ENCODE measurements at regions not wholly inside any gene's neighbourhood (a gene's known extent, or its start where the extent isn't known, plus 50 kb on each side); places are given as distances from the start of the nearest gene placed in this dataset.

- H3K9me3 ChIP-seq (ENCODE audit: insufficient read depth, low read depth, low read length) = no peaks in the 10 kb centered on the region
- H3K36me3 ChIP-seq (ENCODE audit: insufficient read depth, low read depth, low read length) = no peaks in the 10 kb centered on the region
- H3K4me3 ChIP-seq (ENCODE audit: low read length) = no peak overlapping the region
- no peaks in the 10 kb centered on the region for H3K27me3 ChIP-seq (ENCODE audit: insufficient read depth, low read length)
- no peak overlapping the region for H3K27ac ChIP-seq (ENCODE audit: low read length)
- no peak overlapping the region for H3K9ac ChIP-seq (ENCODE audit: low read depth, low read length)
- no peaks in the 10 kb centered on the region for H3K4me1 ChIP-seq (ENCODE audit: insufficient read depth, low read length)
Observed at GRCh38 chr6:114595186-114595585, 252.4 kb upstream of the HS3ST5 start.

GRCh38 chr6:114592506-114592905 is 249.7 kb upstream of the HS3ST5 start:
- H3K9ac ChIP-seq (ENCODE audit: low read depth, low read length) = no peak overlapping the region
- no peaks in the 10 kb centered on the region for H3K36me3 ChIP-seq (ENCODE audit: insufficient read depth, low read depth, low read length)
- no peaks in the 10 kb centered on the region for H3K4me1 ChIP-seq (ENCODE audit: insufficient read depth, low read length)
- H3K27me3 ChIP-seq (ENCODE audit: insufficient read depth, low read length) = no peaks in the 10 kb centered on the region
- H3K9me3 ChIP-seq (ENCODE audit: insufficient read depth, low read depth, low read length) = no peaks in the 10 kb centered on the region
- H3K27ac ChIP-seq (ENCODE audit: low read length) = no peak overlapping the region
- H3K4me3 ChIP-seq (ENCODE audit: low read length) = no peak overlapping the region

- Histone ChIP-seq H3K4me1 (ENCODE audit: insufficient read depth, low read length) (no peaks in the 10 kb centered on the region), H3K4me3 (ENCODE audit: low read length) (no peak overlapping the region), H3K9ac (ENCODE audit: low read depth, low read length) (no peak overlapping the region), H3K9me3 (ENCODE audit: insufficient read depth, low read depth, low read length) (peaks cover 18% of the 10 kb centered on the region; the same call in 1 of the 2 replicates), H3K36me3 (ENCODE audit: insufficient read depth, low read depth, low read length) (no peaks in the 10 kb centered on the region), H3K27ac (ENCODE audit: low read length) (no peak overlapping the region), H3K27me3 (ENCODE audit: insufficient read depth, low read length) (no peaks in the 10 kb centered on the region)
Observed at GRCh38 chr6:114588726-114589125, 245.9 kb upstream of the HS3ST5 start.

- H3K27me3 ChIP-seq (ENCODE audit: insufficient read depth, low read length) = no peaks in the 10 kb centered on the region
- peaks cover 18% of the 10 kb centered on the region for H3K9me3 ChIP-seq (ENCODE audit: insufficient read depth, low read depth, low read length)
- no peak overlapping the region for H3K9ac ChIP-seq (ENCODE audit: low read depth, low read length)
- no peaks in the 10 kb centered on the region for H3K36me3 ChIP-seq (ENCODE audit: insufficient read depth, low read depth, low read length)
- no peak overlapping the region for H3K27ac ChIP-seq (ENCODE audit: low read length)
- H3K4me3 ChIP-seq (ENCODE audit: low read length) = no peak overlapping the region
- H3K4me1 ChIP-seq (ENCODE audit: insufficient read depth, low read length) = no peaks in the 10 kb centered on the region
Observed at GRCh38 chr6:114586298-114586697, 243.5 kb upstream of the HS3ST5 start.

GRCh38 chr6:114581293-114581692 is 238.5 kb upstream of the HS3ST5 start:
- H3K36me3 ChIP-seq (ENCODE audit: insufficient read depth, low read depth, low read length) = no peaks in the 10 kb centered on the region
- no peak overlapping the region for H3K27ac ChIP-seq (ENCODE audit: low read length)
- H3K4me1 ChIP-seq (ENCODE audit: insufficient read depth, low read length) = peaks cover 8% of the 10 kb centered on the region

GRCh38 chr6:114580882-114581281 is 238.1 kb upstream of the HS3ST5 start:
- no peak overlapping the region for H3K27ac ChIP-seq (ENCODE audit: low read length)
- no peak overlapping the region for H3K9ac ChIP-seq (ENCODE audit: low read depth, low read length)
- peaks cover 8% of the 10 kb centered on the region for H3K4me1 ChIP-seq (ENCODE audit: insufficient read depth, low read length)

More at GRCh38 chr6:114581293-114581692, 238.5 kb upstream of the HS3ST5 start:
- peaks cover 9% of the 10 kb centered on the region; the same call in 1 of the 2 replicates for H3K27me3 ChIP-seq (ENCODE audit: insufficient read depth, low read length)
- no peak overlapping the region for H3K9ac ChIP-seq (ENCODE audit: low read depth, low read length)
- peaks cover 11% of the 10 kb centered on the region for H3K9me3 ChIP-seq (ENCODE audit: insufficient read depth, low read depth, low read length)
- no peak overlapping the region for H3K4me3 ChIP-seq (ENCODE audit: low read length)

GRCh38 chr6:114579486-114579885 is 236.7 kb upstream of the HS3ST5 start:
- Histone ChIP-seq H3K36me3 (ENCODE audit: insufficient read depth, low read depth, low read length) (no peaks in the 10 kb centered on the region), H3K4me3 (ENCODE audit: low read length) (no peak overlapping the region), H3K4me1 (ENCODE audit: insufficient read depth, low read length) (peaks cover 8% of the 10 kb centered on the region), H3K9me3 (ENCODE audit: insufficient read depth, low read depth, low read length) (no peaks in the 10 kb centered on the region; the same call in 1 of the 2 replicates), H3K9ac (ENCODE audit: low read depth, low read length) (no peak overlapping the region), H3K27ac (ENCODE audit: low read length) (no peak overlapping the region), H3K27me3 (ENCODE audit: insufficient read depth, low read length) (peaks cover 9% of the 10 kb centered on the region; the same call in 1 of the 2 replicates)

More at GRCh38 chr6:114580882-114581281, 238.1 kb upstream of the HS3ST5 start:
- Histone ChIP-seq H3K27me3 (ENCODE audit: insufficient read depth, low read length) (peaks cover 9% of the 10 kb centered on the region; the same call in 1 of the 2 replicates), H3K4me3 (ENCODE audit: low read length) (no peak overlapping the region), H3K36me3 (ENCODE audit: insufficient read depth, low read depth, low read length) (no peaks in the 10 kb centered on the region), H3K9me3 (ENCODE audit: insufficient read depth, low read depth, low read length) (peaks cover 7% of the 10 kb centered on the region)

- H3K4me1 ChIP-seq (ENCODE audit: insufficient read depth, low read length) = peaks cover 8% of the 10 kb centered on the region
- no peak overlapping the region for H3K4me3 ChIP-seq (ENCODE audit: low read length)
- no peak overlapping the region for H3K9ac ChIP-seq (ENCODE audit: low read depth, low read length)
- no peak overlapping the region for H3K27ac ChIP-seq (ENCODE audit: low read length)
- no peaks in the 10 kb centered on the region for H3K9me3 ChIP-seq (ENCODE audit: insufficient read depth, low read depth, low read length)
- H3K27me3 ChIP-seq (ENCODE audit: insufficient read depth, low read length) = peaks cover 9% of the 10 kb centered on the region; the same call in 1 of the 2 replicates
- no peaks in the 10 kb centered on the region for H3K36me3 ChIP-seq (ENCODE audit: insufficient read depth, low read depth, low read length)
Observed at GRCh38 chr6:114577109-114577508, 234.3 kb upstream of the HS3ST5 start.

GRCh38 chr6:114576330-114576729 is 233.5 kb upstream of the HS3ST5 start:
- no peak overlapping the region for H3K27ac ChIP-seq (ENCODE audit: low read length)

GRCh38 chr6:114569669-114570068 is 226.8 kb upstream of the HS3ST5 start:
- Histone ChIP-seq H3K27me3 (ENCODE audit: insufficient read depth, low read length) (no peaks in the 10 kb centered on the region), H3K4me1 (ENCODE audit: insufficient read depth, low read length) (peaks cover 9% of the 10 kb centered on the region; the same call in 1 of the 2 replicates), H3K9me3 (ENCODE audit: insufficient read depth, low read depth, low read length) (peaks cover 4% of the 10 kb centered on the region; the same call in 1 of the 2 replicates), H3K4me3 (ENCODE audit: low read length) (no peak overlapping the region), H3K9ac (ENCODE audit: low read depth, low read length) (no peak overlapping the region), H3K36me3 (ENCODE audit: insufficient read depth, low read depth, low read length) (no peaks in the 10 kb centered on the region), H3K27ac (ENCODE audit: low read length) (no peak overlapping the region)

More at GRCh38 chr6:114576330-114576729, 233.5 kb upstream of the HS3ST5 start:
- Histone ChIP-seq H3K36me3 (ENCODE audit: insufficient read depth, low read depth, low read length) (no peaks in the 10 kb centered on the region), H3K4me1 (ENCODE audit: insufficient read depth, low read length) (peaks cover 8% of the 10 kb centered on the region), H3K9ac (ENCODE audit: low read depth, low read length) (no peak overlapping the region), H3K4me3 (ENCODE audit: low read length) (no peak overlapping the region), H3K9me3 (ENCODE audit: insufficient read depth, low read depth, low read length) (no peaks in the 10 kb centered on the region), H3K27me3 (ENCODE audit: insufficient read depth, low read length) (peaks cover 9% of the 10 kb centered on the region; the same call in 1 of the 2 replicates)

- H3K9ac ChIP-seq (ENCODE audit: low read depth, low read length) = no peak overlapping the region
- no peaks in the 10 kb centered on the region for H3K27me3 ChIP-seq (ENCODE audit: insufficient read depth, low read length)
- no peak overlapping the region for H3K4me3 ChIP-seq (ENCODE audit: low read length)
- peaks cover 22% of the 10 kb centered on the region; the same call in 1 of the 2 replicates for H3K9me3 ChIP-seq (ENCODE audit: insufficient read depth, low read depth, low read length)
- H3K27ac ChIP-seq (ENCODE audit: low read length) = no peak overlapping the region
- H3K36me3 ChIP-seq (ENCODE audit: insufficient read depth, low read depth, low read length) = no peaks in the 10 kb centered on the region
- H3K4me1 ChIP-seq (ENCODE audit: insufficient read depth, low read length) = no peaks in the 10 kb centered on the region
Observed at GRCh38 chr6:114564302-114564933, 221.6 kb upstream of the HS3ST5 start.

- H3K4me1 ChIP-seq (ENCODE audit: insufficient read depth, low read length) = no peaks in the 10 kb centered on the region
- no peaks in the 10 kb centered on the region for H3K36me3 ChIP-seq (ENCODE audit: insufficient read depth, low read depth, low read length)
- peaks cover 15% of the 10 kb centered on the region; the same call in 1 of the 2 replicates for H3K9me3 ChIP-seq (ENCODE audit: insufficient read depth, low read depth, low read length)
- H3K27me3 ChIP-seq (ENCODE audit: insufficient read depth, low read length) = no peaks in the 10 kb centered on the region
- H3K9ac ChIP-seq (ENCODE audit: low read depth, low read length) = no peak overlapping the region
- no peak overlapping the region for H3K27ac ChIP-seq (ENCODE audit: low read length)
- no peak overlapping the region for H3K4me3 ChIP-seq (ENCODE audit: low read length)
Observed at GRCh38 chr6:114559419-114559818, 216.6 kb upstream of the HS3ST5 start.

All from iPS-20b (cell line).